ENCODE measurements at regions not wholly inside any gene's neighbourhood (a gene's known extent, or its start where the extent isn't known, plus 50 kb on each side); places are given as distances from the start of the nearest gene placed in this dataset.

- H3K4me3 ChIP-seq (ENCODE audit: low read depth, low read length) = no peak overlapping the region
- no peak for DNase-seq (ENCODE audit: low read depth, low spot score)
- TF ChIP-seq CTCF (IDR thresholded peaks at IDR 0.05; ENCODE audit: low read depth, low read length) = no peak
- in situ Hi-C loops (cut with HindIII; ENCODE audit: low sequenced_read_pairs) = no loop called here
Observed at GRCh38 chr1:199698222-199698621, 329.3 kb upstream of the NR5A2 start.

- no peak for TF ChIP-seq CTCF (IDR thresholded peaks at IDR 0.05; ENCODE audit: low read depth, low read length)
- no peak for DNase-seq (ENCODE audit: low read depth, low spot score)
- H3K4me3 ChIP-seq (ENCODE audit: low read depth, low read length) = no peak overlapping the region
- in situ Hi-C loops (cut with HindIII; ENCODE audit: low sequenced_read_pairs) = no loop called here
Observed at GRCh38 chr1:199700551-199700950, 327.0 kb upstream of the NR5A2 start.

- no peak for TF ChIP-seq CTCF (IDR thresholded peaks at IDR 0.05; ENCODE audit: low read depth, low read length)
- DNase-seq (ENCODE audit: low read depth, low spot score) = no peak
- no peak overlapping the region for H3K4me3 ChIP-seq (ENCODE audit: low read depth, low read length)
- in situ Hi-C loops (cut with HindIII; ENCODE audit: low sequenced_read_pairs) = no loop called here
Observed at GRCh38 chr1:199701726-199702125, 325.8 kb upstream of the NR5A2 start.

DNA sequence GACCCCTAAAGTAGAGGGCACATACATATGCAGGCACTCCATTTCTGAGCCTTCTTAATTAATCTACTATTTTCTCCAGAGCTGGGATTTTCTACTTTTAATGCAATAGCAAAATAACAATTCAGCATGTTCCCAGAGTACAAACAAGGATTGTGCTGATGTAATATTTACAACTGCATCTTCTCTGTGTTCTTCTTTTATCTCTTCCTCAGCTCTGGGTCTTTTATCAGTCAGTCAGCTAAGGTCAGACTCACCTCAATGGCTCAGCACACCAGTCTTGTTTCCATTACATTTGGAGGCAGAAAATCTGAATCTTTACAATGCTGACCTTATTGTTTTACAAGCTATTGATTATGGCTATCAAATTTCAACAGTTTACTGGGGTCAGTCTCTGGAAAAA is 323.3 kb upstream of the NR5A2 start:
- in situ Hi-C loops (cut with HindIII; ENCODE audit: low sequenced_read_pairs) = no loop called here
- TF ChIP-seq CTCF (IDR thresholded peaks at IDR 0.05; ENCODE audit: low read depth, low read length) = no peak
- H3K4me3 ChIP-seq (ENCODE audit: low read depth, low read length) = no peak overlapping the region
- DNase-seq (ENCODE audit: low read depth, low spot score) = no peak

DNA sequence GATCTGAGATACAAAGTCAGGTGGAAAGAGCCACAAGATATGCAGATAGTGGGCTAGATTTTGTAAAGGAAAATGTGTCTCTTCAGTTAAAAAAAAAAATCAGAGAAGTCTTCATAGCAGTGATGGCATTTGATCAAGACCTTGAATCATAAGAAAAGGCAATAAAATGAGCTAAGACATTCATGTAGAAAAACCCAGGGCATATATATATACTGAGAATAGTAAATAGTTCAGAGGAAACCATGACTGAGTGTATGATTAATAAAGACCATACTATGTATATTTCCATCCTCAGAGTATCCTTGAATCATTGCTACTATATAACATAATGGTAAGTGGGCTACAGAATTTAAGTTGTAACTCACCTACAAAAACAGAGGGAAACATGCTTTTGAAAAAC is 321.7 kb upstream of the NR5A2 start:
- TF ChIP-seq CTCF (IDR thresholded peaks at IDR 0.05; ENCODE audit: low read depth, low read length) = no peak
- DNase-seq (ENCODE audit: low read depth, low spot score) = no peak
- no peak overlapping the region for H3K4me3 ChIP-seq (ENCODE audit: low read depth, low read length)
- in situ Hi-C loops (cut with HindIII; ENCODE audit: low sequenced_read_pairs) = no loop called here

DNA sequence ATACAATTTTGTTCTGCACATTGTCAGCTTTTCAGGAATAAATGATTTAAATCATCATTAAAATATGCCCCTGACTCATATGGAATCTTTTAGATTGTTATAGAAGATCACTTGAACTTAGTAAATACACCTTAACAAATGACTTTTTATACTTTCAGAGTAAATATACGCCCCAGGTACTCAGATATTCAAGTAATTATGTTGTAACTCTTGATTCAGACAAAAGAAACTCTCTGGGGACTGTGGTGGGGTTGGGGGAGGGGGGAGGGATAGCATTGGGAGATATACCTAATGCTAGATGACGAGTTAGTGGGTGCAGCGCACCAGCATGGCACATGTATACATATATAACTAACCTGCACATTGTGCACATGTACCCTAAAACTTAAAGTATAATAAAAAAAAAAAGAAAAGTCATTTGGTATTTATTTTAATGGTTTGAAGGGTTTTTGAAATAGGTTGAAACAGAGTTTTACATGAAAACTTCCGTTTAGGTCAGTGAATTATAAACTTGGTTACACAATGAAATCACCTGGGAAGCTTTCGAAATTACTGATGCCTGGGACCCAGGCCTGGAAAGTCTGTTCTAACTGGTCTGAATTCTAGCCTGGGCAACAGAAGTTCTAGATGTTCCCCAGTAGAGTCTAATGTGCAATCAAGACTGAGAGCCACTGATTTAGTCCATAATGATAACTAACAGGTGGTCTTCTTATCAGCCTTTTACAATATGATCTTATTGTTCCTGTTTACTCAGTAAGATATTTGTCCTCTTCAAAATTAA is 320.5 kb upstream of the NR5A2 start:
- in situ Hi-C loops (cut with HindIII; ENCODE audit: low sequenced_read_pairs) = no loop called here
- no peak for TF ChIP-seq CTCF (IDR thresholded peaks at IDR 0.05; ENCODE audit: low read depth, low read length)
- DNase-seq (ENCODE audit: low read depth, low spot score) = no peak
- no peak overlapping the region for H3K4me3 ChIP-seq (ENCODE audit: low read depth, low read length)
